ENCODE measurements at regions not wholly inside any gene's neighbourhood (a gene's known extent, or its start where the extent isn't known, plus 50 kb on each side); places are given as distances from the start of the nearest gene placed in this dataset.

- DNase-seq: no peak
Observed at GRCh38 chr18:56374007-56374655, 264.3 kb downstream of the TXNL1 start.

GRCh38 chr18:56373601-56374000 lies 264.8 kb downstream of the TXNL1 start:
- DNase-seq: no peak

GRCh38 chr18:56368066-56368465 lies 270.3 kb downstream of the TXNL1 start:
- DNase-seq: no peak

GRCh38 chr18:56358608-56359280 lies 279.6 kb downstream of the TXNL1 start:
- DNase-seq: no peak

- DNase-seq: no peak
Observed at GRCh38 chr18:56353663-56354260, 284.6 kb downstream of the TXNL1 start.

- no peak for DNase-seq
Observed at GRCh38 chr18:56351911-56352500, 286.4 kb downstream of the TXNL1 start.

GRCh38 chr18:56337507-56337906 lies 300.9 kb downstream of the TXNL1 start:
- DNase-seq: no peak

GRCh38 chr18:56333839-56334238 lies 304.6 kb downstream of the TXNL1 start:
- DNase-seq: no peak

- DNase-seq: no peak
Observed at GRCh38 chr18:56333146-56333545, 305.2 kb downstream of the TXNL1 start.

- no peak for DNase-seq
Observed at GRCh38 chr18:56332371-56332770, 306.0 kb downstream of the TXNL1 start.

- no peak for DNase-seq
Observed at GRCh38 chr18:56330366-56331110, 307.9 kb downstream of the TXNL1 start.

- no peak for DNase-seq
Observed at GRCh38 chr18:56329536-56329935, 308.9 kb downstream of the TXNL1 start.

- no peak for DNase-seq
Observed at GRCh38 chr18:56327191-56327885, 311.1 kb downstream of the TXNL1 start.

- no peak for DNase-seq
Observed at GRCh38 chr18:56326336-56327072, 311.9 kb downstream of the TXNL1 start.

GRCh38 chr18:56323673-56324072 lies 314.7 kb downstream of the TXNL1 start:
- DNase-seq: no peak

GRCh38 chr18:56322406-56322805 lies 316.0 kb downstream of the TXNL1 start:
- DNase-seq: no peak

- no peak for DNase-seq
Observed at GRCh38 chr18:56321470-56321869, 316.9 kb downstream of the TXNL1 start.

GRCh38 chr18:56319953-56320352 lies 318.4 kb downstream of the TXNL1 start:
- DNase-seq: no peak

- DNase-seq: no peak
Observed at GRCh38 chr18:56316727-56317126, 321.7 kb downstream of the TXNL1 start.

- DNase-seq: no peak
Observed at GRCh38 chr18:56315363-56315762, 323.0 kb downstream of the TXNL1 start.

- no peak for DNase-seq
Observed at GRCh38 chr18:56314396-56314795, 324.0 kb downstream of the TXNL1 start.

Data from NCI-H187 (cell line).